Heart left ventricle (tissue), 16 donors: ENCODE measurements at regions not wholly inside any gene's neighbourhood (a gene's known extent, or its start where the extent isn't known, plus 50 kb on each side); places are given as distances from the start of the nearest gene placed in this dataset.

Experiments used
- ATAC-seq, 4 donors: fragments of 200-7000 bp; cut with Tn5 transposase; one replicate each; pipeline ENCODE4 v1.9.1; 2020 to 2022; ENCODE audit warnings: moderate library complexity in 4 of 4, mild to moderate bottlenecking in 3 of 4, moderate number of reproducible peaks in 1 of 4
- DNase-seq, 5 donors: peaks; one replicate each; pipeline ENCODE4 v3.0.0-alpha.2; 2020
- H3K27ac ChIP-seq, 12 donors: fragments of 200-600 bp; sonication (generic) in 4 of 12; one replicate each; pipeline versions ENCODE4 v1.5.0 to v1.8.0; 2016 to 2022; ENCODE audit warnings: mild to moderate bottlenecking in 2 of 12
- H3K27me3 ChIP-seq, 9 donors: fragments of 200-600 bp; sonication (generic) in 2 of 9; one replicate each; pipeline versions ENCODE4 v1.5.1 to v1.8.0; 2016 to 2022; ENCODE audit warnings: mild to moderate bottlenecking in 3 of 9
- H3K36me3 ChIP-seq, 9 donors: fragments of 200-600 bp; sonication (generic) in 2 of 9; one replicate each; pipeline versions ENCODE4 v1.5.0 to v1.8.0; 2018 to 2022; ENCODE audit warnings: mild to moderate bottlenecking in 2 of 9
- H3K4me1 ChIP-seq, 12 donors: fragments of 200-600 bp; sonication (generic) in 4 of 12; one replicate each; pipeline versions ENCODE4 v1.5.0 to v1.8.0; 2016 to 2022; ENCODE audit warnings: mild to moderate bottlenecking in 3 of 12
- H3K4me3 ChIP-seq, 12 donors: fragments of 200-600 bp; sonication (generic) in 4 of 12; one replicate each; pipeline versions ENCODE4 v1.5.0 to v1.8.0; 2017 to 2022; ENCODE audit warnings: mild to moderate bottlenecking in 9 of 12, moderate library complexity in 4 of 12
- H3K9me3 ChIP-seq, 12 donors: fragments of 200-600 bp; sonication (generic) in 4 of 12; one replicate each; pipeline versions ENCODE4 v1.5.0 to v1.8.0; 2016 to 2022; ENCODE audit warnings: mild to moderate bottlenecking in 1 of 12
- CTCF ChIP-seq, 12 donors: fragments of 200-600 bp; sonication (generic) in 4 of 12; IDR thresholded peaks; one replicate each; pipeline versions ENCODE4 v1.5.0 to v1.8.0; 2018 to 2022; ENCODE audit warnings: antibody characterized with exemption in 12 of 12, mild to moderate bottlenecking in 5 of 12
- POLR2A ChIP-seq, 2 donors: fragments of 450-650 bp; IDR thresholded peaks; one replicate each; pipeline ENCODE4 v1.6.1; 2017; ENCODE audit warnings: antibody characterized with exemption in 2 of 2, mild to moderate bottlenecking in 2 of 2, moderate library complexity in 2 of 2
- WGBS, 4 donors: extraction: QIAGEN DNeasy Blood & Tissue Kit in 2 of 4; methylation state at CpG; one replicate each; pipeline versions ENCODE4 v1.1.5 to v1.1.7; 2013 to 2018; 5-methylcytosine and 5-hydroxymethylcytosine counted together
- intact Hi-C, 10 donors: fragments of 100-400 bp; cut with DNase I; formaldehyde crosslinking; loops; one replicate each; pipeline versions ENCODE4 v1.11.1 to v1.14.2; 2022
- donor health status: ischemic (EF 13 %, LVEDD 7.1; RV severe dilation, severe dysfunction).
- donor health status: healthy with polysubstance abuse.
- donor health status: DM: no; HTN: yes; CAD: no.
- donor health status: DM: no; HTN: no; CAD: no.
- donor health status: ischemic (EF 25% LVEDD 6.9; RV normal size, moderate dysfunction).
- donor health status: ischemic (EF 25% LVEDD 5.7; RV mildly dilated, moderate dysfunction).
- donor health status: healthy.
- donor health status: DM: yes; HTN: yes; CAD: no.
- donor health status: ischemic (EF 35%, LVEDD 5.7; RV mildly dilated, moderate dysfunction).
- donor health status: nonischemic (EF 11% LVEDD 7.7; RV severe dilation, severe dysfunction).
- donor health status: DM: yes; HTN: yes; CAD: no.
- donor health status: PGD.
- donor health status: ischemic (EF 29% LVEDD 5.4; RV normal size, mild dysfunction).
- donor health status: nonischemic (EF 23%, LVEDD 6.1; RV moderate dilation, normal function).

GRCh38 chr1:216846339-216846738 lies 123.1 kb upstream of the ESRRG start:
- H3K27me3 ChIP-seq: no peaks in the 10 kb centered on the region
- 88 to 97% (median 90%) methylated on average over 4 of the region's 4 CpGs for WGBS, 4 donors
- H3K9me3 ChIP-seq: no peaks in the 10 kb centered on the region
- intact Hi-C loops: no loop called here
- H3K4me1 ChIP-seq: peaks cover 0 to 12% (median 0%) of the 10 kb centered on the region in 12 donors
- no peak overlapping the region for H3K4me3 ChIP-seq
- no peak for ATAC-seq
- DNase-seq: no peak
- no peaks in the 10 kb centered on the region for H3K36me3 ChIP-seq
- TF ChIP-seq CTCF (IDR thresholded peaks at IDR 0.05) (no peak), POLR2A (IDR thresholded peaks at IDR 0.05) (no peak)
- H3K27ac ChIP-seq: no peak overlapping the region

GRCh38 chr1:216843409-216843808 lies 120.2 kb upstream of the ESRRG start:
- DNase-seq (no peak), ATAC-seq (no peak)
- peaks cover 0 to 10% (median 0%) of the 10 kb centered on the region in 12 donors for H3K4me1 ChIP-seq
- WGBS, 4 donors: 89 to 96% (median 94%) methylated on average over 5 of the region's 5 CpGs
- H3K4me3 ChIP-seq: no peak overlapping the region
- no peaks in the 10 kb centered on the region for H3K27me3 ChIP-seq
- intact Hi-C loops: no loop called here
- no peak for TF ChIP-seq POLR2A (IDR thresholded peaks at IDR 0.05)
- no peak for TF ChIP-seq CTCF (IDR thresholded peaks at IDR 0.05)
- no peak overlapping the region for H3K27ac ChIP-seq
- no peaks in the 10 kb centered on the region for H3K9me3 ChIP-seq
- H3K36me3 ChIP-seq: no peaks in the 10 kb centered on the region

GRCh38 chr1:216841165-216841564 lies 117.9 kb upstream of the ESRRG start:
- intact Hi-C loops: no loop called here

GRCh38 chr1:216836316-216836715 lies 113.1 kb upstream of the ESRRG start:
- intact Hi-C loops: no loop called here
- Histone ChIP-seq H3K4me3 (no peak overlapping the region), H3K27me3 (no peaks in the 10 kb centered on the region), H3K9me3 (no peaks in the 10 kb centered on the region), H3K27ac (no peak overlapping the region), H3K36me3 (no peaks in the 10 kb centered on the region), H3K4me1 (peaks cover 0 to 3% (median 0%) of the 10 kb centered on the region in 12 donors)
- TF ChIP-seq POLR2A (IDR thresholded peaks at IDR 0.05) (no peak), CTCF (IDR thresholded peaks at IDR 0.05) (no peak)
- WGBS, 4 donors: 60 to 81% (median 70%) methylated on average over 3 of the region's 3 CpGs
- ATAC-seq (no peak), DNase-seq (no peak)

More at GRCh38 chr1:216841165-216841564, 117.9 kb upstream of the ESRRG start:
- Histone ChIP-seq H3K27ac (no peak overlapping the region), H3K4me3 (no peak overlapping the region), H3K27me3 (no peaks in the 10 kb centered on the region), H3K9me3 (no peaks in the 10 kb centered on the region), H3K4me1 (no peaks in the 10 kb centered on the region), H3K36me3 (no peaks in the 10 kb centered on the region)
- TF ChIP-seq CTCF (IDR thresholded peaks at IDR 0.05) (no peak), POLR2A (IDR thresholded peaks at IDR 0.05) (no peak)
- DNase-seq (no peak), ATAC-seq (no peak)
- 45 to 74% (median 60%) methylated on average over 3 of the region's 3 CpGs for WGBS, 4 donors
